ENCODE measurements at regions not wholly inside any gene's neighbourhood (a gene's known extent, or its start where the extent isn't known, plus 50 kb on each side); places are given as distances from the start of the nearest gene placed in this dataset.
"Not testable (repeated sequence)": the region's sequence is repeated elsewhere in the genome, so short reads cannot be mapped to it uniquely, and the experiment has no call there.

DNA sequence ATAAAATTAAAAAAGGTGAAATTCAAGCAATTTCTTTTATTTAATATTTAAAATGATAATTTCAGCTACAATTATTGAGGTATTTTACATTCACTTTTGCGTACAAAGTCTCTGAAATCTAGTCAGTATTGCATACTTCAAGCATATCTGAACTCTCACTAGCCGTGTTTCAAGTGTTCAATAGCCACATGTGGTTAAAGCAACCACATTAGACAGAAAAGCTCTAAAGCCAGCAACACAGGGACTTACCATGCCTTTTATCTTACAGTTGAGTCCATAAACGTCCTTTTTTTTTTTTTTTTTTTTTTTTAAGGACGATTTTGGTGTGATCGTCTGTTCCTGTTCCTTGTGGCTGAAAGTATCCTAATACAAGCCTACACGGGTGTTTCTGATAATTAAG is 257.0 kb upstream of the RGMA start:
- TF ChIP-seq CTCF (IDR thresholded peaks at IDR 0.05): no peak
- H3K4me3 ChIP-seq (ENCODE audit: low read depth in 1 of 2, low read length in 1 of 2): no peak overlapping the region
- peaks cover 24% of the 10 kb centered on the region for H3K27me3 ChIP-seq

GRCh38 chr15:93343402-93343801 is 254.4 kb upstream of the RGMA start:
- not testable (repeated sequence) for H3K4me1 ChIP-seq (ENCODE audit: control insufficient read depth in 1 of 2, insufficient read depth in 1 of 2, low read depth in 1 of 2, low read length in 1 of 2); H3K36me3 ChIP-seq; H3K27ac ChIP-seq; H3K9me3 ChIP-seq; H3K4me3 ChIP-seq (ENCODE audit: low read depth in 1 of 2, low read length in 1 of 2)
- peaks cover 17% of the 10 kb centered on the region for H3K27me3 ChIP-seq

More for the DNA sequence above, 257.0 kb upstream of the RGMA start:
- no peaks in the 10 kb centered on the region for H3K4me1 ChIP-seq (ENCODE audit: control insufficient read depth in 1 of 2, insufficient read depth in 1 of 2, low read depth in 1 of 2, low read length in 1 of 2)
- H3K27ac ChIP-seq: no peak overlapping the region
- no peaks in the 10 kb centered on the region for H3K36me3 ChIP-seq
- no peaks in the 10 kb centered on the region for H3K9me3 ChIP-seq

DNA sequence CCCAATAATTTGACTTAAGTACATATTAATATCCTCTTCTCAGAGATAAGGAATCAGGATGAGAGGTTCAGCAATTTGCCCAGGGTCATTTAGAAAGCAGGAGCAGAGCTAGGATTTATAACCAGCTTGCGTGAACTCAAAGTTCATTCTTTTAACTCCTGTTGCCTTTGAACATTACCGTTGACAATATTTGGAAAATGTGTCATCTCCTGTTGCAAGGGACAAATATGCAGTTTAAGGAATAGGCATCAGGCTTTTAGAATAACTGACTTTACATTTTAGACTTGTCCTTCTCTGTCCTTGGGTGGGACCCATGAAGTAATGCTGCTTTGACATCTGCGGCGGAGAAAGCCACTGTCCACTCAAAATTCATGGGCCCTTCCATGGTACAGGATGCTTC is 252.2 kb upstream of the RGMA start:
- TF ChIP-seq CTCF (IDR thresholded peaks at IDR 0.05): no peak
- no peaks in the 10 kb centered on the region for H3K9me3 ChIP-seq
- H3K27me3 ChIP-seq: peaks cover 3% of the 10 kb centered on the region
- H3K4me3 ChIP-seq (ENCODE audit: low read depth in 1 of 2, low read length in 1 of 2): no peak overlapping the region
- no peak overlapping the region for H3K27ac ChIP-seq
- H3K36me3 ChIP-seq: no peaks in the 10 kb centered on the region
- H3K4me1 ChIP-seq (ENCODE audit: control insufficient read depth in 1 of 2, insufficient read depth in 1 of 2, low read depth in 1 of 2, low read length in 1 of 2): no peaks in the 10 kb centered on the region

DNA sequence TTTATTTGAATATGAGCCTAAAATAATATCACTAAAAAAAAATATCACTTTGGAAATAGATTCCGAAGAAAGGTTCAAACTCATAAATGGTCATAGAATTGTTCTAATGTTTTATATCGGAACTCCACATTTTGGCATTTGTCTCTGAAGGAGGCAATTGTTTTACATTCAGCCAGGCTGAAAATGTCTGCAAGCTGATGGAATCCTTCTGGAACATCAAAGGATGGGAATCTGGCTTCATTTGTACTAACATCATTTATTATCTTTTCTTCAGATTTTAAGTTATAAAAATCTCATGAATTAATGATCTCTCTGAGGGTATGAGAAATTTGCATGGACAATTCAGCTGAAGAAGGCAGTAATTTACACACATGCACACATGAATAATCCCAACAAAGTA is 251.4 kb upstream of the RGMA start:
- Histone ChIP-seq H3K4me3 (ENCODE audit: low read depth in 1 of 2, low read length in 1 of 2) (no peak overlapping the region), H3K4me1 (ENCODE audit: control insufficient read depth in 1 of 2, insufficient read depth in 1 of 2, low read depth in 1 of 2, low read length in 1 of 2) (no peaks in the 10 kb centered on the region), H3K36me3 (no peaks in the 10 kb centered on the region), H3K27ac (no peak overlapping the region), H3K9me3 (no peaks in the 10 kb centered on the region), H3K27me3 (peaks cover 11% of the 10 kb centered on the region)
- TF ChIP-seq CTCF (IDR thresholded peaks at IDR 0.05): no peak

DNA sequence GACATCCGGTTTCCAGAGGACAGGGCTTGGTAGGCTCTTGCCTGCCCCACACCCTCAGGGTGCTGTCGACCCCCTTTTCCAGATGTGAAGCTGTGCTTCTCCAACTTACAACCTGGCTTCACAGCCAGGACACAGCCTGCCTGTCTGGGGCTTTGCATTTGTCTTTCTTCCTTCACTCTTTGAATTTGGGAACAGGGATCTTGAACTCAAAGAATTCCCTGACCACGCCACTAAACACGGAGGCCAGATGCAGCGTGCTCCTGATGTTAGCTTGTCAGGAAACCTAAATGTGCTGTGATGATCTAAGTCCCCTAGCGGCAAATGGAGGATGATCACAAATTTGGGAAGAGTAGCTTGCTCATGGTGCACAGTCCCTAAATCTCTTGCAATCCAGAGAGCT is 244.8 kb upstream of the RGMA start:
- Histone ChIP-seq H3K27me3 (peaks cover 65% of the 10 kb centered on the region), H3K4me3 (ENCODE audit: low read depth in 1 of 2, low read length in 1 of 2) (no peak overlapping the region), H3K27ac (no peak overlapping the region), H3K36me3 (no peaks in the 10 kb centered on the region), H3K4me1 (ENCODE audit: control insufficient read depth in 1 of 2, insufficient read depth in 1 of 2, low read depth in 1 of 2, low read length in 1 of 2) (no peaks in the 10 kb centered on the region), H3K9me3 (no peaks in the 10 kb centered on the region)
- TF ChIP-seq CTCF (IDR thresholded peaks at IDR 0.05): no peak

DNA sequence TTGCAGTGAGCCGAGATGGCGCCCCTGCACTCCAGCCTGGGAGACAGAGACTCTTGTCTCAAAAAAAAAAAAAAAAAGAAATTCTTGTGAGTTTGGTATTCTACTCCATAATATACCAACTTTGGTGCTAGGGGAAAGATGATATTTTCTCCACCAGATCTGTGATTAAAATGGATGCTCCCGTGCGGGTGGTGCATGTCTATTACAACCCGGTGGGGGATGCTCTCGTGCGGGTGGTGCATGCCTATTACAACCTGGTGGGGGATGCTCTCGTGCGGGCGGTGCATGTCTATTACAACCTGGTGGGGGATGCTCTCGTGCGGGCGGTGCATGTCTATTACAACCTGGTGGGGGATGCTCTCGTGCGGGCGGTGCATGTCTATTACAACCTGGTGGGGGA is 244.1 kb upstream of the RGMA start:
- H3K36me3 ChIP-seq; H3K4me1 ChIP-seq (ENCODE audit: control insufficient read depth in 1 of 2, insufficient read depth in 1 of 2, low read depth in 1 of 2, low read length in 1 of 2); H3K4me3 ChIP-seq (ENCODE audit: low read depth in 1 of 2, low read length in 1 of 2); H3K27ac ChIP-seq; H3K9me3 ChIP-seq: not testable (repeated sequence)
- H3K27me3 ChIP-seq: peaks cover 69% of the 10 kb centered on the region

DNA sequence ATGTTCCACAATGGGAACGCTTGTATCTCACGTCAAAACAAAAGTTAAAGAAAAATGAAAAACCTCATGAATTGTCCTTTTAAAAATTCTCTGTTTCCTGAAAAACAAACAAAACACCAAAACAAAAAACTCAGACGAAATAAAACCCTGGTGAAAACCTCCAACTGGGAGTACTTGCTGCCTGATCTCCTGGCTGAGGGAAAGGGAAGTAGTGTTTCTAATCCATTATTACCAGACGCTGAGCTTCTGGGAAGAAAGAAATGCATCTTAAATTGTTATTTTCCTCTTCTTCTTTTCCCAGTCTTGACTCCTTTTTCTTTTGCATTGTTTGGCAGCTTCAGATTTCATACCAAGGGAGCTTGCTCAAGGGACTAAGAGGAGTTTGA is 243.2 kb upstream of the RGMA start:
- Histone ChIP-seq H3K9me3 (no peaks in the 10 kb centered on the region), H3K4me3 (ENCODE audit: low read depth in 1 of 2, low read length in 1 of 2) (no peak overlapping the region), H3K27ac (no peak overlapping the region), H3K36me3 (no peaks in the 10 kb centered on the region), H3K4me1 (ENCODE audit: control insufficient read depth in 1 of 2, insufficient read depth in 1 of 2, low read depth in 1 of 2, low read length in 1 of 2) (no peaks in the 10 kb centered on the region), H3K27me3 (peaks cover 76% of the 10 kb centered on the region)
- TF ChIP-seq CTCF (IDR thresholded peaks at IDR 0.05): no peak

Data from neutrophil (primary cell).